ENCODE measurements at regions not wholly inside any gene's neighbourhood (a gene's known extent, or its start where the extent isn't known, plus 50 kb on each side); places are given as distances from the start of the nearest gene placed in this dataset.

- no peak overlapping the region for H3K4me3 ChIP-seq (ENCODE audit: low read depth, low read length)
- H3K4me1 ChIP-seq (ENCODE audit: control insufficient read depth, insufficient read depth, low read length), result no peaks in the 10 kb centered on the region
- CTCF ChIA-PET, result interaction anchor here (0.7 kb wide), 1 partner anchor 111 kb away, joined by 3 read pairs; no protein-coding TSS in a partner anchor
- H3K9me3 ChIP-seq (ENCODE audit: control insufficient read depth, insufficient read depth, low read depth, low read length), result no peaks in the 10 kb centered on the region
- H3K36me3 ChIP-seq (ENCODE audit: control insufficient read depth in 2 of 2, insufficient read depth in 1 of 2, low read length in 2 of 2), result no peaks in the 10 kb centered on the region
- H3K27ac ChIP-seq (ENCODE audit: extremely low read depth, low read depth, low read length), result no peak overlapping the region
- POLR2A ChIA-PET, result no interaction called here
- no peak for TF ChIP-seq ZNF350 (tag by site-specific recombination; IDR thresholded peaks at IDR 0.05)
- TF ChIP-seq TRIM28 (IDR thresholded peaks at IDR 0.05; ENCODE audit: borderline replicate concordance, low read length), result no peak
- no peak for TF ChIP-seq TSHZ1 (tag by site-specific recombination; IDR thresholded peaks at IDR 0.05; ENCODE audit: borderline replicate concordance)
- TF ChIP-seq ZNF623 (tag by site-specific recombination; IDR thresholded peaks at IDR 0.05), result no peak
- no peak for TF ChIP-seq ZNF768 (tag by site-specific recombination; IDR thresholded peaks at IDR 0.05)
- no peak for TF ChIP-seq KLF9 (tag by site-specific recombination; IDR thresholded peaks at IDR 0.05; ENCODE audit: low read depth)
- no peak for TF ChIP-seq ZNF112 (tag by site-specific recombination; IDR thresholded peaks at IDR 0.05)
- no peak for TF ChIP-seq ZBTB10 (tag by site-specific recombination; IDR thresholded peaks at IDR 0.05)
- no peak for TF ChIP-seq GLI4 (tag by site-specific recombination; IDR thresholded peaks at IDR 0.05)
- TF ChIP-seq ZNF544 (tag by site-specific recombination; IDR thresholded peaks at IDR 0.05), result no peak
- TF ChIP-seq ZBTB11 (tag by site-specific recombination; conservative IDR thresholded peaks at IDR 0.05; ENCODE audit: low read depth), result no peak
Measured at GRCh38 chr2:195471163-195471562, 185.9 kb upstream of the SLC39A10 start.

- CTCF ChIA-PET, result no interaction called here
- no peaks in the 10 kb centered on the region for H3K4me1 ChIP-seq (ENCODE audit: control insufficient read depth, insufficient read depth, low read length)
- POLR2A ChIA-PET, result no interaction called here
- TF ChIP-seq ZNF416 (tag by site-specific recombination; IDR thresholded peaks at IDR 0.05) (no peak), ZNF626 (tag by site-specific recombination; IDR thresholded peaks at IDR 0.05) (no peak), GLI2 (tag by site-specific recombination; IDR thresholded peaks at IDR 0.05; ENCODE audit: borderline replicate concordance, low read depth) (no peak), ZNF560 (tag by site-specific recombination; IDR thresholded peaks at IDR 0.05; ENCODE audit: borderline replicate concordance) (no peak), SALL2 (tag by site-specific recombination; IDR thresholded peaks at IDR 0.05; ENCODE audit: borderline replicate concordance) (no peak), ZNF837 (tag by site-specific recombination; IDR thresholded peaks at IDR 0.05) (no peak), HOXA7 (CRISPR knock-in tag; IDR thresholded peaks at IDR 0.05; ENCODE audit: borderline replicate concordance) (no peak), ZNF350 (tag by site-specific recombination; IDR thresholded peaks at IDR 0.05) (no peak), ZSCAN30 (tag by site-specific recombination; IDR thresholded peaks at IDR 0.05) (no peak)
- TF ChIP-seq, protein P1, sequence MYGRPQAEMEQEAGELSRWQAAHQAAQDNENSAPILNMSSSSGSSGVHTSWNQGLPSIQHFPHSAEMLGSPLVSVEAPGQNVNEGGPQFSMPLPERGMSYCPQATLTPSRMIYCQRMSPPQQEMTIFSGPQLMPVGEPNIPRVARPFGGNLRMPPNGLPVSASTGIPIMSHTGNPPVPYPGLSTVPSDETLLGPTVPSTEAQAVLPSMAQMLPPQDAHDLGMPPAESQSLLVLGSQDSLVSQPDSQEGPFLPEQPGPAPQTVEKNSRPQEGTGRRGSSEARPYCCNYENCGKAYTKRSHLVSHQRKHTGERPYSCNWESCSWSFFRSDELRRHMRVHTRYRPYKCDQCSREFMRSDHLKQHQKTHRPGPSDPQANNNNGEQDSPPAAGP (tag by site-specific recombination; IDR thresholded peaks at IDR 0.05), result no peak
- H3K9me3 ChIP-seq (ENCODE audit: control insufficient read depth, insufficient read depth, low read depth, low read length), result no peaks in the 10 kb centered on the region
- H3K4me3 ChIP-seq (ENCODE audit: low read depth, low read length), result no peak overlapping the region
- H3K27ac ChIP-seq (ENCODE audit: extremely low read depth, low read depth, low read length), result no peak overlapping the region
- H3K36me3 ChIP-seq (ENCODE audit: control insufficient read depth in 2 of 2, insufficient read depth in 1 of 2, low read length in 2 of 2), result no peaks in the 10 kb centered on the region
Measured at GRCh38 chr2:195470622-195471021, 186.4 kb upstream of the SLC39A10 start.
